ENCODE measurements at regions not wholly inside any gene's neighbourhood (a gene's known extent, or its start where the extent isn't known, plus 50 kb on each side); places are given as distances from the start of the nearest gene placed in this dataset.

GRCh38 chr14:29232153-29232552, 465.6 kb downstream of the FOXG1 start:
- intact Hi-C loops (cut with micrococcal nuclease): no loop called here
- H2AK5ac ChIP-seq (ENCODE audit: low read depth, low read length): no peak overlapping the region
- no peaks in the 10 kb centered on the region for H3K79me1 ChIP-seq (ENCODE audit: low read depth in 1 of 2, low read length in 2 of 2)
- H3K9me1 ChIP-seq (ENCODE audit: insufficient read depth, low read length): no peaks in the 10 kb centered on the region
- in situ Hi-C loops (cut with MboI; ENCODE audit: low sequenced_read_pairs): no loop called here
- no peaks in the 10 kb centered on the region for H3K27me3 ChIP-seq (ENCODE audit: control insufficient read depth, insufficient read depth, low read length)
- H2AK9ac ChIP-seq (replicated peaks; ENCODE audit: low read depth, low read length, poor library complexity): no peak overlapping the region
- no peak overlapping the region for H3K4me3 ChIP-seq (ENCODE audit: insufficient read depth, low read depth, low read length)
- ATAC-seq (ENCODE audit: low read depth) (no peak), DNase-seq (no peak)
- H3K9me3 ChIP-seq (ENCODE audit: control insufficient read depth, insufficient read depth, low read length): no peaks in the 10 kb centered on the region
- no peak overlapping the region for H3K18ac ChIP-seq (ENCODE audit: low read depth, low read length)
- no peak overlapping the region for H3K27ac ChIP-seq (ENCODE audit: insufficient read depth, low read length)
- no peak overlapping the region for H3K23ac ChIP-seq (ENCODE audit: low read depth, low read length)
- dilution Hi-C loops (cut with HindIII; ENCODE audit: low sequenced_read_pairs, unreplicated experiment): no loop called here
- no TSS peak for BruUV-seq (replicated peaks)
- H4K91ac ChIP-seq (ENCODE audit: insufficient read depth, low read depth, low read length): no peak overlapping the region
- H3K9ac ChIP-seq (ENCODE audit: low read depth, low read length): no peak overlapping the region
- CTCF ChIA-PET: interaction anchor here (0.5 kb wide), 1 partner anchor 770 kb away, joined by 3 read pairs; no protein-coding TSS in a partner anchor
- H2AFZ ChIP-seq (replicated peaks; ENCODE audit: low read length, poor library complexity): no peak overlapping the region
- no CpG with 5 or more reads among the region's 4 CpGs for WGBS, 2 experiments (ENCODE audit: extremely low coverage in 2 of 2, insufficient read length in 1 of 2)
- no peak overlapping the region for H2BK15ac ChIP-seq (ENCODE audit: low read depth, low read length)
- no peak overlapping the region for H4K5ac ChIP-seq (ENCODE audit: low read depth, low read length)
- H4K8ac ChIP-seq (ENCODE audit: low read depth in 2 of 2, low read length in 2 of 2): no peak overlapping the region
- TF ChIP-seq NFE2L2 (IDR thresholded peaks at IDR 0.05; ENCODE audit: low read depth, low read length) (no peak), MAFK (IDR thresholded peaks at IDR 0.05; ENCODE audit: low read depth, low read length) (no peak), POLR2A (IDR thresholded peaks at IDR 0.05; ENCODE audit: low read depth, low read length) (no peak), RAD21 (IDR thresholded peaks at IDR 0.05; ENCODE audit: low read length) (no peak), CHD1 (IDR thresholded peaks at IDR 0.05; ENCODE audit: low read depth, low read length) (no peak), ELK1 (IDR thresholded peaks at IDR 0.05; ENCODE audit: borderline replicate concordance, low read depth, low read length) (no peak), CTCF (conservative IDR thresholded peaks at IDR 0.05; ENCODE audit: low read depth, low read length) (no peak), SMC3 (IDR thresholded peaks at IDR 0.05; ENCODE audit: low read depth, low read length) (no peak), RFX5 (IDR thresholded peaks at IDR 0.05; ENCODE audit: low read depth, low read length) (no peak)
- H4K20me1 ChIP-seq (ENCODE audit: insufficient read depth, low read length): no peaks in the 10 kb centered on the region
- H2BK120ac ChIP-seq (ENCODE audit: low read depth, low read length): no peak overlapping the region
- peaks cover 3% of the 10 kb centered on the region; the same call in 1 of the 2 replicates for H3K4me1 ChIP-seq (ENCODE audit: control insufficient read depth, insufficient read depth, low read length)
- no peak overlapping the region for H2BK20ac ChIP-seq (ENCODE audit: low read depth, low read length)
- no peak overlapping the region for H2BK5ac ChIP-seq (ENCODE audit: low read depth, low read length, poor library complexity, severe bottlenecking)
- H3K56ac ChIP-seq (ENCODE audit: extremely low read depth, insufficient read depth, low read length): no peak overlapping the region
- no peaks in the 10 kb centered on the region for H3K36me3 ChIP-seq (ENCODE audit: control insufficient read depth, insufficient read depth, low read length)
- POLR2A ChIA-PET (ENCODE audit: unreplicated experiment): no interaction called here
- H3K4me2 ChIP-seq (ENCODE audit: low read depth, low read length): no peak overlapping the region
- no peak overlapping the region for H3K4ac ChIP-seq (ENCODE audit: low read depth, low read length)
- no peak overlapping the region for H3K14ac ChIP-seq (replicated peaks; ENCODE audit: low read depth, low read length)

Data from IMR-90 (cell line).